Parathyroid adenoma (tissue), 2 donors: ENCODE measurements at regions not wholly inside any gene's neighbourhood (a gene's known extent, or its start where the extent isn't known, plus 50 kb on each side); places are given as distances from the start of the nearest gene placed in this dataset.
"Not testable (repeated sequence)": the region's sequence is repeated elsewhere in the genome, so short reads cannot be mapped to it uniquely, and the experiment has no call there.

Experiments
- H2AFZ ChIP-seq: fragments of 300-600 bp; sonication (generic); one replicate; pipeline ENCODE4 v1.7.0; 2017; ENCODE audit warnings: antibody characterized with exemption, mild to moderate bottlenecking
- H3K27ac ChIP-seq: fragments of 300-600 bp; sonication (generic); one replicate; pipeline ENCODE4 v1.7.0; 2017
- H3K27me3 ChIP-seq: fragments of 300-600 bp; sonication (generic); one replicate; pipeline ENCODE4 v1.7.0; 2017; ENCODE audit warnings: low read length; ENCODE audit not compliant: control insufficient read depth, insufficient read depth
- H3K36me3 ChIP-seq: fragments of 300-600 bp; sonication (generic); one replicate; pipeline ENCODE4 v1.7.0; 2017; ENCODE audit warnings: low read length; ENCODE audit not compliant: control insufficient read depth, insufficient read depth
- H3K4me1 ChIP-seq: fragments of 300-600 bp; sonication (generic); one replicate; pipeline ENCODE4 v1.7.0; 2017; ENCODE audit warnings: control low read depth
- H3K4me2 ChIP-seq: fragments of 300-600 bp; sonication (generic); one replicate; pipeline ENCODE4 v1.7.0; 2017; ENCODE audit warnings: low read length
- H3K4me3 ChIP-seq: fragments of 300-600 bp; sonication (generic); one replicate; pipeline ENCODE4 v1.7.0; 2017; ENCODE audit warnings: low read depth, low read length
- H3K79me2 ChIP-seq: fragments of 300-600 bp; sonication (generic); one replicate; pipeline ENCODE4 v1.7.0; 2017; ENCODE audit warnings: control low read depth
- H3K9ac ChIP-seq: fragments of 300-600 bp; sonication (generic); one replicate; pipeline ENCODE4 v1.7.0; 2017; ENCODE audit warnings: mild to moderate bottlenecking
- H3K9me3 ChIP-seq: fragments of 300-600 bp; sonication (generic); one replicate; pipeline ENCODE4 v1.7.0; 2017; ENCODE audit warnings: low read length; ENCODE audit not compliant: control insufficient read depth
- CTCF ChIP-seq: fragments of 300-600 bp; sonication (generic); IDR thresholded peaks from one replicate; pipeline ENCODE4 v1.7.0; 2017; ENCODE audit warnings: antibody characterized with exemption, mild to moderate bottlenecking
- donor health status: primary hyperparathyroidism.

GRCh38 chr3:27805282-27805681 is 83.2 kb upstream of the EOMES start:
- TF ChIP-seq CTCF = no peak
- H3K79me2 ChIP-seq = no peaks in the 10 kb centered on the region
- no peak overlapping the region for H3K9ac ChIP-seq
- no peak overlapping the region for H3K4me3 ChIP-seq
- H3K9me3 ChIP-seq = no peaks in the 10 kb centered on the region
- H2AFZ ChIP-seq = no peak overlapping the region
- H3K27ac ChIP-seq = no peak overlapping the region
- H3K4me1 ChIP-seq = no peaks in the 10 kb centered on the region
- no peak overlapping the region for H3K4me2 ChIP-seq
- no peaks in the 10 kb centered on the region for H3K36me3 ChIP-seq
- H3K27me3 ChIP-seq = no peaks in the 10 kb centered on the region

- Histone ChIP-seq H3K9ac (no peak overlapping the region), H3K27me3 (no peaks in the 10 kb centered on the region), H3K9me3 (no peaks in the 10 kb centered on the region), H3K27ac (no peak overlapping the region), H3K79me2 (no peaks in the 10 kb centered on the region), H3K4me1 (no peaks in the 10 kb centered on the region), H3K4me3 (no peak overlapping the region), H2AFZ (no peak overlapping the region), H3K4me2 (no peak overlapping the region), H3K36me3 (no peaks in the 10 kb centered on the region)
- TF ChIP-seq CTCF = no peak
Measured at GRCh38 chr3:27813255-27813654, 91.1 kb upstream of the EOMES start.

- not testable (repeated sequence) for H3K9ac ChIP-seq, H3K9me3 ChIP-seq, H2AFZ ChIP-seq, H3K36me3 ChIP-seq, H3K79me2 ChIP-seq, H3K27ac ChIP-seq, H3K4me3 ChIP-seq, H3K27me3 ChIP-seq, H3K4me1 ChIP-seq, H3K4me2 ChIP-seq
Measured at GRCh38 chr3:27821609-27822008, 99.5 kb upstream of the EOMES start.

GRCh38 chr3:27824312-27825200 is 102.4 kb upstream of the EOMES start:
- no peak overlapping the region for H2AFZ ChIP-seq
- no peak for TF ChIP-seq CTCF
- no peaks in the 10 kb centered on the region for H3K27me3 ChIP-seq
- H3K27ac ChIP-seq = no peak overlapping the region
- H3K9ac ChIP-seq = no peak overlapping the region
- H3K4me3 ChIP-seq = no peak overlapping the region
- no peaks in the 10 kb centered on the region for H3K4me1 ChIP-seq
- no peaks in the 10 kb centered on the region for H3K79me2 ChIP-seq
- H3K9me3 ChIP-seq = no peaks in the 10 kb centered on the region
- no peak overlapping the region for H3K4me2 ChIP-seq
- no peaks in the 10 kb centered on the region for H3K36me3 ChIP-seq

GRCh38 chr3:27826448-27826847 is 104.3 kb upstream of the EOMES start:
- TF ChIP-seq CTCF = no peak

More at GRCh38 chr3:27826448-27826847, 104.3 kb upstream of the EOMES start:
- Histone ChIP-seq H3K9me3 (no peaks in the 10 kb centered on the region), H3K4me3 (no peak overlapping the region), H3K4me2 (no peak overlapping the region), H2AFZ (no peak overlapping the region), H3K4me1 (no peaks in the 10 kb centered on the region), H3K79me2 (no peaks in the 10 kb centered on the region), H3K9ac (no peak overlapping the region), H3K27ac (no peak overlapping the region), H3K36me3 (no peaks in the 10 kb centered on the region), H3K27me3 (no peaks in the 10 kb centered on the region)
